ENCODE measurements at regions not wholly inside any gene's neighbourhood (a gene's known extent, or its start where the extent isn't known, plus 50 kb on each side); places are given as distances from the start of the nearest gene placed in this dataset.

- no TSS peak for BruUV-seq (replicated peaks)
- DNase-seq: peak in 1 of 2 experiments; percentile 28
- POLR2A ChIA-PET: no interaction called here
- intact Hi-C loops (cut with micrococcal nuclease; ENCODE audit: unreplicated experiment): no loop called here
- no peaks in the 10 kb centered on the region for H3K4me1 Mint-ChIP-seq (ENCODE audit: low read depth, unreplicated experiment)
- no peak for TF ChIP-seq CTCF (IDR thresholded peaks at IDR 0.05; ENCODE audit: insufficient read depth in 1 of 2, low read depth in 1 of 2, low read length in 1 of 2, severe bottlenecking in 1 of 2, unreplicated experiment in 1 of 2)
- no peaks in the 10 kb centered on the region for H3K9me3 Mint-ChIP-seq (ENCODE audit: unreplicated experiment)
- H3K4me1 ChIP-seq: no peaks in the 10 kb centered on the region
- H3K36me3 Mint-ChIP-seq (ENCODE audit: insufficient read depth, unreplicated experiment): no peaks in the 10 kb centered on the region
- no peak overlapping the region for H3K27ac Mint-ChIP-seq (ENCODE audit: unreplicated experiment)
- no peaks in the 10 kb centered on the region for H3K27me3 ChIP-seq (replicated peaks; ENCODE audit: control insufficient read depth, insufficient read depth, low read length)
- no peaks in the 10 kb centered on the region for H3K9me3 ChIP-seq
- H3K36me3 ChIP-seq (ENCODE audit: control insufficient read depth, insufficient read depth, low read length): no peaks in the 10 kb centered on the region
- H3K4me3 ChIP-seq (ENCODE audit: low read depth, low read length): no peak overlapping the region
- H3K27me3 Mint-ChIP-seq (ENCODE audit: insufficient read depth, unreplicated experiment): no peaks in the 10 kb centered on the region
- CTCF ChIA-PET: no interaction called here
- H3K4me3 Mint-ChIP-seq (ENCODE audit: unreplicated experiment): no peak overlapping the region
Measured at GRCh38 chr5:24823625-24824024, 178.8 kb upstream of the CDH10 start.

- Mint-ChIP-seq H3K4me1 (ENCODE audit: low read depth, unreplicated experiment) (no peaks in the 10 kb centered on the region), H3K27me3 (ENCODE audit: insufficient read depth, unreplicated experiment) (no peaks in the 10 kb centered on the region), H3K27ac (ENCODE audit: unreplicated experiment) (no peak overlapping the region), H3K9me3 (ENCODE audit: unreplicated experiment) (no peaks in the 10 kb centered on the region), H3K4me3 (ENCODE audit: unreplicated experiment) (no peak overlapping the region), H3K36me3 (ENCODE audit: insufficient read depth, unreplicated experiment) (no peaks in the 10 kb centered on the region)
- Histone ChIP-seq H3K36me3 (ENCODE audit: control insufficient read depth, insufficient read depth, low read length) (no peaks in the 10 kb centered on the region), H3K4me3 (ENCODE audit: low read depth, low read length) (no peak overlapping the region), H3K4me1 (no peaks in the 10 kb centered on the region), H3K27me3 (replicated peaks; ENCODE audit: control insufficient read depth, insufficient read depth, low read length) (no peaks in the 10 kb centered on the region), H3K9me3 (no peaks in the 10 kb centered on the region)
- no peak for DNase-seq
- CTCF ChIA-PET: no interaction called here
- POLR2A ChIA-PET: no interaction called here
- no peak for TF ChIP-seq CTCF (IDR thresholded peaks at IDR 0.05; ENCODE audit: insufficient read depth in 1 of 2, low read depth in 1 of 2, low read length in 1 of 2, severe bottlenecking in 1 of 2, unreplicated experiment in 1 of 2)
- no TSS peak for BruUV-seq (replicated peaks)
- intact Hi-C loops (cut with micrococcal nuclease; ENCODE audit: unreplicated experiment): no loop called here
Measured at GRCh38 chr5:24819841-24820240, 175.1 kb upstream of the CDH10 start.

GRCh38 chr5:24817966-24818365, 173.2 kb upstream of the CDH10 start:
- POLR2A ChIA-PET: no interaction called here
- no TSS peak for BruUV-seq (replicated peaks)
- H3K4me3 ChIP-seq (ENCODE audit: low read depth, low read length): no peak overlapping the region
- no peaks in the 10 kb centered on the region for H3K4me1 ChIP-seq
- Mint-ChIP-seq H3K36me3 (ENCODE audit: insufficient read depth, unreplicated experiment) (no peaks in the 10 kb centered on the region), H3K4me3 (ENCODE audit: unreplicated experiment) (no peak overlapping the region), H3K27me3 (ENCODE audit: insufficient read depth, unreplicated experiment) (no peaks in the 10 kb centered on the region), H3K4me1 (ENCODE audit: low read depth, unreplicated experiment) (no peaks in the 10 kb centered on the region), H3K9me3 (ENCODE audit: unreplicated experiment) (no peaks in the 10 kb centered on the region), H3K27ac (ENCODE audit: unreplicated experiment) (no peak overlapping the region)
- intact Hi-C loops (cut with micrococcal nuclease; ENCODE audit: unreplicated experiment): no loop called here
- H3K36me3 ChIP-seq (ENCODE audit: control insufficient read depth, insufficient read depth, low read length): no peaks in the 10 kb centered on the region
- TF ChIP-seq CTCF (IDR thresholded peaks at IDR 0.05; ENCODE audit: insufficient read depth in 1 of 2, low read depth in 1 of 2, low read length in 1 of 2, severe bottlenecking in 1 of 2, unreplicated experiment in 1 of 2): no peak
- H3K9me3 ChIP-seq: no peaks in the 10 kb centered on the region
- no peak for DNase-seq
- CTCF ChIA-PET: no interaction called here
- no peaks in the 10 kb centered on the region for H3K27me3 ChIP-seq (replicated peaks; ENCODE audit: control insufficient read depth, insufficient read depth, low read length)
